ENCODE measurements at regions not wholly inside any gene's neighbourhood (a gene's known extent, or its start where the extent isn't known, plus 50 kb on each side); places are given as distances from the start of the nearest gene placed in this dataset.
A peak's percentile ranks its signal among the peaks of the same experiment; 100 is the strongest.

DNA sequence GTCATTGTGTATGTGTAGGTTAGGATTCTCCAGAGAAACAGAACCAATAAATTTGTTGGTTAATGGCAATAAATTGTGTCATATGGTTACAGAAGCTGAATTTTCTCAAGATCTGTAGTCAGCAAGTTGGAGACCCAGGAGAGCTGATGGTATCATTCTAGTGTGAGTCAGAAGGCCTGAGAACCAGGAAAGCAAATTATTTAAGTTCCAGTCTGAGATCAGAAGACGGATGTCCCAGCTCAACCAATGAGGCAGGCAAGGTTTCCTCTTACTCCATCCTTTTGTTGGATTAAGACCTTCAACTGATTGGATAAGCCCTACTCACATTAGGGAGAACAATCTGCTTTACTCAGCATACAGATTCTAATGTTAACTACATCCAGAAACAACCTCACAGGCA, 656.3 kb downstream of the ANXA1 start:
- ATAC-seq (no peak), DNase-seq (ENCODE audit: low spot score in 2 of 2) (no peak)
- Mint-ChIP-seq H3K36me3 (no peaks in the 10 kb centered on the region), H3K27ac (no peak overlapping the region), H3K9me3 (peaks cover 0 to 3% of the 10 kb centered on the region in 2 donors)

- ATAC-seq (no peak), DNase-seq (ENCODE audit: low spot score in 2 of 2) (no peak)
- Mint-ChIP-seq H3K9me3 (peaks cover 5 to 6% of the 10 kb centered on the region in 2 donors), H3K36me3 (no peaks in the 10 kb centered on the region), H3K27ac (no peak overlapping the region)
These were observed 659.0 kb downstream of the ANXA1 start for GRCh38 chr9:73810585-73811215.

DNA sequence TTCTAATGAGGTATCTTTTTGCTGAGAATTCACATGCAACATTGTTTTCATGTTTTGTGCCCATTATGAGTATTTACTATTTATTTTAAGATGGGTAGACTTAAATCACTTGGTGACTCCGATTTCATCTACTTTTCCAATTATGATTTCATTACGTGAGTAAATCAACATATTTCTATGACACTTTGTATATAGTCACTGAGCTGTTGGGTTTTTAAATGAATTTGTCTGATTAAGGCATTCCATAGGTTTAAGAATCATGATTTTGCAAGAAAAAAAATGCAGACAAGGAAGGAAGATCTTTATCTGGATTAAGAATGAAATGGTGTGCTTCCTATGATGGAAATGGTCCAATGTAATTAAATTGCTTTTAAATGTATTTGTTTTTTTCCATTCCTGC, 661.9 kb downstream of the ANXA1 start:
- no peak for ATAC-seq
- Mint-ChIP-seq H3K27ac (no peak overlapping the region), H3K36me3 (no peaks in the 10 kb centered on the region), H3K9me3 (peaks cover 6 to 10% of the 10 kb centered on the region in 2 donors)
- DNase-seq (ENCODE audit: low spot score in 2 of 2): no peak

GRCh38 chr9:73816905-73817304, 665.2 kb downstream of the ANXA1 start:
- Mint-ChIP-seq H3K9me3 (peaks cover 9 to 14% of the 10 kb centered on the region in 2 donors), H3K27ac (no peak overlapping the region), H3K36me3 (no peaks in the 10 kb centered on the region)
- no peak for DNase-seq (ENCODE audit: low spot score in 2 of 2)
- ATAC-seq: no peak

- Mint-ChIP-seq H3K36me3 (no peaks in the 10 kb centered on the region), H3K9me3 (peaks cover 0 to 5% of the 10 kb centered on the region in 2 donors), H3K27ac (no peak overlapping the region)
- no peak for ATAC-seq
- DNase-seq (ENCODE audit: low spot score in 2 of 2): no peak
These were observed 672.5 kb upstream of the RORB start for GRCh38 chr9:73824671-73825070.

DNA sequence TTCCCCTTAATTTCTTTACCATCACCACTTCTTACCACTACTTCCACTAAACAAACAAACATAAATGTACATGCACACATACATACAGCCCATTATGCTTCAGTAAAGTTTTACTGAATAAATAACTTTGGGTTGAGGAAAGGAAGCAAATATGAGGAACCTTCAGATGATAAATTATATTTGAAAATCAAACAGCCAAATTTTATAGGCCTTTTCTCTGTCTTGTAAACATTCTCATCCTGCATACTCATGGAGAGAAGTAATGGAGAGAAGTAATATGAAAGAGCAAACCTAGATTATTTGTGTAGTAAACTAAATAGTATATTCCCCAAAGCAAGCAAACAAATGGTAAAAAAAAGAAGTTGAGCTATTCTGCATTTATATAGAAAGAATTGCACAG, 658.3 kb upstream of the RORB start:
- no peak overlapping the region for H3K27ac Mint-ChIP-seq
- H3K9me3 Mint-ChIP-seq: peaks cover 9 to 12% of the 10 kb centered on the region in 2 donors
- no peaks in the 10 kb centered on the region for H3K36me3 Mint-ChIP-seq
- no peak for DNase-seq (ENCODE audit: low spot score in 2 of 2)
- no peak for ATAC-seq

- DNase-seq (ENCODE audit: low spot score in 2 of 2) (no peak), ATAC-seq (no peak)
- H3K9me3 Mint-ChIP-seq: peaks cover 9 to 12% of the 10 kb centered on the region in 2 donors
- H3K36me3 Mint-ChIP-seq: no peaks in the 10 kb centered on the region
- no peak overlapping the region for H3K27ac Mint-ChIP-seq
These were observed 657.7 kb upstream of the RORB start for GRCh38 chr9:73839471-73839870.

DNA sequence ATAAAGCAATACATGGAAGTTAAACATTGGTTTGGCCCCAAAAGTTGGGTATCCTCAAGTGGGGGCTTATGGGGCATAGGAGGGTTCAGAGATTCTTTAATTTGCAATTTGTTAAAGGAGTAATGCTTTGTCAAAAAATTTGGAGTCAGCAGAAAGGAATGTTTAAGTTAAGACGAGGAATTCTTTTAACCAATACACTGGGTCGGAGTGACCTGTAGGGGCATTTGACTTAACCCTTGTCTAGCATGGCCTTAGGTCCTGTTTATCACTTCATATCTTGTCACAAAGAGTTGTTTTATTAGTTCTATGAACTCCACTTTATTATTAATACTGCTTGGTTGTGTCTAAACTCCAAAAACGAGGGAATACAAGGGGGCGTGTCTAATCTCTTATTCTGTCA, 656.1 kb upstream of the RORB start:
- H3K27ac Mint-ChIP-seq: no peak overlapping the region
- no peaks in the 10 kb centered on the region for H3K36me3 Mint-ChIP-seq
- peaks cover 12 to 13% of the 10 kb centered on the region in 2 donors for H3K9me3 Mint-ChIP-seq
- DNase-seq (ENCODE audit: low spot score in 2 of 2): no peak
- ATAC-seq: no peak

GRCh38 chr9:73844135-73844534, 653.0 kb upstream of the RORB start:
- H3K36me3 Mint-ChIP-seq: no peaks in the 10 kb centered on the region
- H3K9me3 Mint-ChIP-seq: peaks cover 9 to 16% of the 10 kb centered on the region in 2 donors
- ATAC-seq: no peak
- no peak for DNase-seq (ENCODE audit: low spot score in 2 of 2)
- no peak overlapping the region for H3K27ac Mint-ChIP-seq

DNA sequence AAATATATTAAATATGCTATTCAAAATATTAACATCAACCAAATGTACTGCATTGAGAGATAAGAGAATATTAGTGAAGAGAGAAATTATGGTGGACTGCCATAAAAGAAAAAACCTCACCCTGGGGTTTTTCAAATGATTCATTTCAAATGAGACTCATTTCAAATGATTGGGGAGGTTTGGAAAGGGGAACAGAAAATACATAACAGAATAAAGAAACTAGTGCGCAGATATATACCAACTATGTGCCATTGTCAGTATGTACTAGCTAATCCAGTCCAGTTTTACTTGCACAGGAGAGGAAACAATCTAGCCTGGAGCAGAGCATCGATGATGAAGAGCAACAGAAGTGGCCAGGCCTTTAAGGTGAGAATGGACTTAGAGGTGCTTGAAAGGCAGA, 651.6 kb upstream of the RORB start:
- Mint-ChIP-seq H3K9me3 (peaks cover 0 to 12% of the 10 kb centered on the region in 2 donors), H3K36me3 (no peaks in the 10 kb centered on the region), H3K27ac (no peak overlapping the region)
- DNase-seq (ENCODE audit: low spot score in 2 of 2): no peak
- ATAC-seq: no peak

GRCh38 chr9:73845954-73846690, 651.0 kb upstream of the RORB start:
- no peaks in the 10 kb centered on the region for H3K36me3 Mint-ChIP-seq
- ATAC-seq (no peak), DNase-seq (ENCODE audit: low spot score in 2 of 2) (no peak)
- H3K9me3 Mint-ChIP-seq: peaks cover 0 to 12% of the 10 kb centered on the region in 2 donors
- no peak overlapping the region for H3K27ac Mint-ChIP-seq

GRCh38 chr9:73847536-73847935, 649.6 kb upstream of the RORB start:
- ATAC-seq: no peak
- H3K9me3 Mint-ChIP-seq: peaks cover 0 to 12% of the 10 kb centered on the region in 2 donors

DNA sequence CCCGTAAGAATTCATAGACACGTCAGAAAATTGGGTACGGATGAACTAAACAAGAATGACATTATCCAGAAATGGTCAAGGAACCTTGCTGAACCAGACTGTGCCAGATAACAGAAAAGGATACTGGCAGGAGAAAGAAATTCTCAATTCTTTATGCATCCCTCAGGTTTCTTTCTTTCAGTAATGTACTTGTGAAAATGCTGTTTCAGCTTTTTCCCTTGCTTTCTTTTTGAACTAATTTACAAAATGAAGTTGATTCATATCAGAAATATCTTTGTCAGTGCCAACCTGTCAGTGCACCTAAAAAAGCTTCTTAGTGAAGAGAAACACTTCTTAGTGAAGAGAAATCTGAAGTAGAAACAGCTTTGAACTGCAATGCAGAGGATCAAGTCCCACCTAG, 643.6 kb upstream of the RORB start:
- Mint-ChIP-seq H3K36me3 (no peaks in the 10 kb centered on the region), H3K27ac (no peak overlapping the region), H3K9me3 (peaks cover 2 to 4% of the 10 kb centered on the region in 2 donors)
- no peak for ATAC-seq
- no peak for DNase-seq (ENCODE audit: low spot score in 2 of 2)

More at GRCh38 chr9:73847536-73847935, 649.6 kb upstream of the RORB start:
- no peak for DNase-seq (ENCODE audit: low spot score in 2 of 2)
- Mint-ChIP-seq H3K36me3 (no peaks in the 10 kb centered on the region), H3K27ac (no peak overlapping the region)

GRCh38 chr9:73855206-73855605, 641.9 kb upstream of the RORB start:
- DNase-seq (ENCODE audit: low spot score in 2 of 2): no peak
- H3K36me3 Mint-ChIP-seq: no peaks in the 10 kb centered on the region
- no peak for ATAC-seq
- no peak overlapping the region for H3K27ac Mint-ChIP-seq
- peaks cover 4 to 9% of the 10 kb centered on the region in 2 donors for H3K9me3 Mint-ChIP-seq

DNA sequence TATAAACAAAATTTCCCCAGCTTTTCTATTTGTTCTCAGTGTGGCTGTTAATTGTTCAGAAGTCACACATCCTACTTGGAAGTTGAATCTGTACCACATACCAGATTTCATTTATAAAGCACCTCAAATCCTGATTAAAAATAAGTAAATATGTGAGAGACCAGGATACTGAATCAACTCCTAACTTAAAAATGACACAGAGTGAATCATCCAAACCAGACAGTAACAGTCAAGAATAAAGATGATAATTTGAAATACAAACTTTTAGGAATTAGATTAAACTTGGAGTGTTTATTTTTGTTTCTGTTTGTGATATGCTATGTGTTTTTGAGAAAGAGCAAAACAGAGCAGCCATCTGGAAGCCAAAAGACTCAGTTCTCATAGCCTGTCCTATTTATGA, 633.2 kb upstream of the RORB start:
- H3K36me3 Mint-ChIP-seq: no peaks in the 10 kb centered on the region
- H3K27ac Mint-ChIP-seq: no peak overlapping the region

DNA sequence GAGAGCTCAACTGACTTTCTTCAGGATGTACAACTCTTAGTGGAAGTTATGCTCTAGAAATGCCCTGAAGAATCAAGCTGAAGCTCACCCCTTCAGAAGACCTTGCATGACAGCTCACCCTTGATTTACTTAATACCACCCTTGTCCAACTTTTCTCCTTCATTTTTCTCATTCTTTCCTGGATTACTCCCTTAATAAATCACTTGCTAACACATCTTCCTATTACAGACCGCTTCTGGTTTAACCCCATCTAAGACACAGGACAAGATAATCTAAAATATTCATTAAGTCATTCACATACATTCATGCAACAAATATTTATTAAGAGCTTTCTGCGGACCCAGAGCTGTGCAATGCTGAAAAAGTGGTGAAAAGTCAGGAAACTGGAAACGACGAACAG, 630.7 kb upstream of the RORB start:
- Mint-ChIP-seq H3K36me3 (no peaks in the 10 kb centered on the region), H3K27ac (no peak overlapping the region), H3K9me3 (no peaks in the 10 kb centered on the region)
- DNase-seq (ENCODE audit: low spot score in 2 of 2) (no peak), ATAC-seq (no peak)

More for the DNA sequence above, 633.2 kb upstream of the RORB start:
- DNase-seq (ENCODE audit: low spot score in 2 of 2) (no peak), ATAC-seq (no peak)
- H3K9me3 Mint-ChIP-seq: peaks cover 0 to 3% of the 10 kb centered on the region in 2 donors

GRCh38 chr9:73869264-73869663, 627.9 kb upstream of the RORB start:
- H3K27ac Mint-ChIP-seq: no peak overlapping the region
- peak in 1 of 2 donors; percentile 2 for DNase-seq (ENCODE audit: low spot score in 2 of 2)
- H3K9me3 Mint-ChIP-seq: peaks cover 0 to 4% of the 10 kb centered on the region in 2 donors
- ATAC-seq: peak; percentile 61 to 93
- no peaks in the 10 kb centered on the region for H3K36me3 Mint-ChIP-seq

DNA sequence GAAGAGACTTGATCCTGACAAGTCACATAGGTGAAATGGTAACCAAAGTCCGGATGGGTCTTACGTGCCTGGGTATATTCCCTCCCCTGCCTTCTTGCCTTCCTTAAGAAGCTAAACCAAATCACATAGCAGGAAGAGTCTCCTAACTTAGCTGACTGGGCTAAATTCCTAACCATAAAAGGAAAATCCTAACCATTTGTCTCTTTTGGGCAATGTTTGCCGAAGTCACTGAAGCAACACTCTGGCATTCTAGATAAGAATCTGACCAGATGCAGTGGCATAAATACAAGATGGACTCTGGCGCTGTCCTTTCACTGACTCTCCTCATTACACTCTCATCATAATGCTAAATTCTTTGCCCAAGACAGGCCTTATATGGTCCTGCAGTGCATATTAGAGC, 625.5 kb upstream of the RORB start:
- Mint-ChIP-seq H3K36me3 (no peaks in the 10 kb centered on the region), H3K9me3 (peaks cover 0 to 4% of the 10 kb centered on the region in 2 donors), H3K27ac (no peak overlapping the region)
- DNase-seq (ENCODE audit: low spot score in 2 of 2): no peak
- ATAC-seq: no peak

Measured in activated naive CD4-positive, alpha-beta T cell treated with anti-CD3 and anti-CD28 coated beads, Interleukin-2, amount 50 U/mL, for 72 hours (primary cell).